PC-3 (cell line): ENCODE measurements at regions not wholly inside any gene's neighbourhood (a gene's known extent, or its start where the extent isn't known, plus 50 kb on each side); places are given as distances from the start of the nearest gene placed in this dataset.

Experiments used
- ATAC-seq: fragments of 200-7000 bp; cut with Tn5 transposase; 2 replicates; pipeline ENCODE4 v1.9.1; 2020; ENCODE audit warnings: mild to moderate bottlenecking, moderate library complexity
- BruUV-seq: library from RNA; stranded (reverse); fragments of 400-500 nt; replicated peaks from 2 replicates; lab custom pipeline; 2021; lab: Mats Ljungman, UMichigan
- CTCF ChIA-PET: fragments of 300-600 bp; sonication (Branson Sonifier 250); formaldehyde crosslinking; loops from one replicate; lab custom pipeline; 2022; ENCODE audit warnings: antibody characterized with exemption; lab: Charles Lee
- POLR2A ChIA-PET: fragments of 300-600 bp; sonication (Branson Sonifier 250); formaldehyde crosslinking; loops from one replicate; lab custom pipeline; 2022; ENCODE audit warnings: antibody characterized with exemption; ENCODE audit not compliant: unreplicated experiment; lab: Charles Lee
- DNase-seq: peaks from one replicate; pipeline ENCODE4 v3.0.0-alpha.2; 2015
- H2AFZ ChIP-seq: fragments of 300-600 bp; sonication (generic); 2 replicates; pipeline ENCODE4 v1.6.0; 2016; ENCODE audit warnings: antibody characterized with exemption, low read length
- H3F3A ChIP-seq: fragments of 300-600 bp; sonication (generic); one replicate; pipeline ENCODE4 v1.6.0; 2017; ENCODE audit warnings: antibody characterized with exemption, low read length, control low read depth, mild to moderate bottlenecking; ENCODE audit not compliant: unreplicated experiment
- H3K27ac ChIP-seq: fragments of 300-600 bp; sonication (generic); 2 replicates; pipeline ENCODE4 v1.5.1; 2016; ENCODE audit warnings: mild to moderate bottlenecking, low read length
- H3K27me3 ChIP-seq: fragments of 300-600 bp; sonication (generic); 2 replicates; pipeline ENCODE4 v1.6.1; 2016; ENCODE audit warnings: low read length, mixed read lengths
- H3K36me3 ChIP-seq: fragments of 300-600 bp; sonication (generic); 2 replicates; pipeline ENCODE4 v1.6.1; 2016; ENCODE audit warnings: low read depth, mixed run types, low read length, mixed read lengths
- H3K4me1 ChIP-seq: fragments of 300-600 bp; sonication (generic); 2 replicates; pipeline ENCODE4 v1.5.1; 2016; ENCODE audit warnings: low read length; ENCODE audit not compliant: insufficient read depth
- H3K4me2 ChIP-seq: fragments of 300-600 bp; sonication (generic); 2 replicates; pipeline ENCODE4 v1.6.0; 2016; ENCODE audit warnings: low read length
- H3K4me3 ChIP-seq: fragments of 300-600 bp; sonication (generic); 2 replicates; pipeline ENCODE4 v1.5.1; 2016; ENCODE audit warnings: mild to moderate bottlenecking, low read length, mixed read lengths
- H3K79me2 ChIP-seq: fragments of 300-600 bp; sonication (generic); 2 replicates; pipeline ENCODE4 v1.6.1; 2017; ENCODE audit warnings: low read length, mixed read lengths
- H3K9ac ChIP-seq: fragments of 300-600 bp; sonication (generic); 2 replicates; pipeline ENCODE4 v1.6.0; 2016; ENCODE audit warnings: mild to moderate bottlenecking, low read length
- H3K9me2 ChIP-seq: fragments of 300-600 bp; sonication (generic); replicated peaks from 2 replicates; pipeline ENCODE4 v1.6.1; 2016; ENCODE audit warnings: mixed run types, low read length, mixed read lengths
- H3K9me3 ChIP-seq: fragments of 300-600 bp; sonication (generic); 2 replicates; pipeline ENCODE4 v1.6.1; 2016; ENCODE audit warnings: low read length, mixed read lengths
- H4K20me1 ChIP-seq: fragments of 300-600 bp; sonication (generic); 2 replicates; pipeline ENCODE4 v1.6.1; 2016; ENCODE audit warnings: low read length, mixed read lengths
- CTCF ChIP-seq: fragments of 300-600 bp; sonication (generic); conservative IDR thresholded peaks from 2 replicates; pipeline ENCODE4 v1.5.1; 2017; ENCODE audit warnings: antibody characterized with exemption, low read depth, mild to moderate bottlenecking, low read length
- EZH2 ChIP-seq: fragments of 300-600 bp; sonication (generic); IDR thresholded peaks from one replicate; pipeline ENCODE4 v1.6.1; 2017; ENCODE audit warnings: antibody characterized with exemption, mild to moderate bottlenecking, low read length; ENCODE audit not compliant: unreplicated experiment
- EZH2phosphoT487 ChIP-seq: fragments of 300-600 bp; sonication (generic); IDR thresholded peaks from 2 replicates; pipeline ENCODE4 v1.6.1; 2018; ENCODE audit warnings: mild to moderate bottlenecking, antibody characterized with exemption, low read length, borderline replicate concordance
- intact Hi-C: fragments of 100-400 bp; cut with micrococcal nuclease; formaldehyde crosslinking; loops from 2 replicates; pipeline ENCODE4 v1.9.0; 2023

- H3F3A ChIP-seq, result no peaks in the 10 kb centered on the region
- H3K9ac ChIP-seq, result no peak overlapping the region
- no peaks in the 10 kb centered on the region for H3K36me3 ChIP-seq
- no peaks in the 10 kb centered on the region for H3K4me1 ChIP-seq
- H3K27me3 ChIP-seq, result no peaks in the 10 kb centered on the region
- H3K4me2 ChIP-seq, result no peak overlapping the region
- CTCF ChIA-PET, result no interaction called here
- no peaks in the 10 kb centered on the region for H3K79me2 ChIP-seq
- TF ChIP-seq EZH2phosphoT487 (no peak), EZH2 (no peak), CTCF (no peak)
- H3K9me3 ChIP-seq, result no peaks in the 10 kb centered on the region
- no peak overlapping the region for H3K4me3 ChIP-seq
- no peak overlapping the region for H3K27ac ChIP-seq
- POLR2A ChIA-PET, result no interaction called here
- no peaks in the 10 kb centered on the region for H3K9me2 ChIP-seq
- DNase-seq (no peak), ATAC-seq (no peak)
- H4K20me1 ChIP-seq, result no peaks in the 10 kb centered on the region
- H2AFZ ChIP-seq, result no peak overlapping the region
- intact Hi-C loops, result no loop called here
- no TSS peak for BruUV-seq
Measured at GRCh38 chr13:62483774-62484173, 1068.1 kb upstream of the PCDH20 start.

GRCh38 chr13:62482351-62482750 lies 1066.7 kb upstream of the PCDH20 start:
- intact Hi-C loops, result no loop called here
- H3K4me3 ChIP-seq, result no peak overlapping the region
- TF ChIP-seq CTCF (no peak), EZH2phosphoT487 (no peak)
- no peaks in the 10 kb centered on the region for H3K79me2 ChIP-seq
- H3K9ac ChIP-seq, result no peak overlapping the region
- H3K36me3 ChIP-seq, result no peaks in the 10 kb centered on the region
- H3K4me2 ChIP-seq, result no peak overlapping the region
- peak; percentile 73 for ATAC-seq
- no TSS peak for BruUV-seq
- H3K4me1 ChIP-seq, result no peaks in the 10 kb centered on the region
- H2AFZ ChIP-seq, result no peak overlapping the region
- no peak overlapping the region for H3K27ac ChIP-seq
- DNase-seq, result peak; percentile 15
- no peaks in the 10 kb centered on the region for H3K27me3 ChIP-seq
- no peaks in the 10 kb centered on the region for H3K9me3 ChIP-seq
- CTCF ChIA-PET, result no interaction called here
- H3F3A ChIP-seq, result no peaks in the 10 kb centered on the region
- H4K20me1 ChIP-seq, result no peaks in the 10 kb centered on the region
- H3K9me2 ChIP-seq, result no peaks in the 10 kb centered on the region
- POLR2A ChIA-PET, result interaction anchor here (0.6 kb wide), 1 partner anchor 1151 kb away, joined by 4 read pairs; no protein-coding TSS in a partner anchor

DNA sequence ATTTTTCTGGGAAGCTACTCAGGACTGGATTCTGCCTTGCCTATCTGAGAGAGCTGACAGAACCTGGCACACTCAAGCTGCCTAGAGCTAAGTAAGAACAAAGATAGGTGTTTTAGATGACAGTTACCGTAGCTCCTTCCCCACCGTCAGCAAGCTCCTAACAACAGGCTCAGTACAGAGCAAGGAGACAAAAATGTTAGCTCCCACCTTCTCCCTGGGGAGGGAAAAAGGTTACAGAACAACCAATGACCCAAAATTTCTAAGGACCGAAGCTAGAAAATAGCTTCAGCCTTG lies 1058.2 kb upstream of the PCDH20 start:
- POLR2A ChIA-PET, result no interaction called here
- no peaks in the 10 kb centered on the region for H3K4me1 ChIP-seq
- intact Hi-C loops, result no loop called here
- no peak for TF ChIP-seq EZH2phosphoT487
- no peak for TF ChIP-seq CTCF
- no peak for TF ChIP-seq EZH2
- BruUV-seq, result no TSS peak
- ATAC-seq (no peak), DNase-seq (no peak)
- H3K9ac ChIP-seq, result no peak overlapping the region
- H3K27ac ChIP-seq, result no peak overlapping the region
- no peak overlapping the region for H2AFZ ChIP-seq
- no peaks in the 10 kb centered on the region for H3K9me3 ChIP-seq
- no peaks in the 10 kb centered on the region for H3K27me3 ChIP-seq
- no peak overlapping the region for H3K4me3 ChIP-seq
- no peak overlapping the region for H3K4me2 ChIP-seq
- no peaks in the 10 kb centered on the region for H3F3A ChIP-seq
- no peaks in the 10 kb centered on the region for H3K79me2 ChIP-seq
- H3K36me3 ChIP-seq, result no peaks in the 10 kb centered on the region
- H4K20me1 ChIP-seq, result no peaks in the 10 kb centered on the region
- no peaks in the 10 kb centered on the region for H3K9me2 ChIP-seq
- CTCF ChIA-PET, result no interaction called here
